IPS-20b (cell line): ENCODE measurements at regions not wholly inside any gene's neighbourhood (a gene's known extent, or its start where the extent isn't known, plus 50 kb on each side); places are given as distances from the start of the nearest gene placed in this dataset.

Experiments used
- H3K27ac ChIP-seq: one replicate; pipeline ENCODE4 v1.5.1; 2013; ENCODE audit warnings: low read length
- H3K27me3 ChIP-seq: 2 replicates; pipeline ENCODE4 v1.6.1; 2013; ENCODE audit warnings: mild to moderate bottlenecking, low read length, inconsistent platforms; ENCODE audit not compliant: insufficient read depth
- H3K36me3 ChIP-seq: 2 replicates; pipeline ENCODE4 v1.6.1; 2013; ENCODE audit warnings: low read depth, mild to moderate bottlenecking, inconsistent platforms, low read length, moderate library complexity; ENCODE audit not compliant: insufficient read depth
- H3K4me1 ChIP-seq: 2 replicates; pipeline ENCODE4 v1.6.1; 2013; ENCODE audit warnings: mild to moderate bottlenecking, control low read depth, inconsistent platforms, low read length, moderate library complexity; ENCODE audit not compliant: insufficient read depth
- H3K4me3 ChIP-seq: 2 replicates; pipeline ENCODE4 v1.5.1; 2013; ENCODE audit warnings: mild to moderate bottlenecking, low read length, inconsistent platforms
- H3K9ac ChIP-seq: 2 replicates; pipeline ENCODE4 v1.6.1; 2013; ENCODE audit warnings: low read depth, mild to moderate bottlenecking, inconsistent platforms, low read length, moderate library complexity
- H3K9me3 ChIP-seq: 2 replicates; pipeline ENCODE4 v1.6.1; 2013; ENCODE audit warnings: mild to moderate bottlenecking, low read depth, low read length, inconsistent platforms; ENCODE audit not compliant: insufficient read depth

- Histone ChIP-seq H3K27ac (no peak overlapping the region), H3K27me3 (no peaks in the 10 kb centered on the region), H3K4me3 (no peak overlapping the region)
These were observed 152.3 kb downstream of the PHETA1 start for GRCh38 chr12:111216387-111217159.

GRCh38 chr12:111215881-111216280 lies 153.0 kb downstream of the PHETA1 start:
- Histone ChIP-seq H3K27ac (no peak overlapping the region), H3K4me1 (no peaks in the 10 kb centered on the region; the same call in 1 of the 2 replicates), H3K36me3 (no peaks in the 10 kb centered on the region), H3K4me3 (no peak overlapping the region), H3K27me3 (no peaks in the 10 kb centered on the region), H3K9ac (no peak overlapping the region), H3K9me3 (no peaks in the 10 kb centered on the region)

More at GRCh38 chr12:111216387-111217159, 152.3 kb downstream of the PHETA1 start:
- no peaks in the 10 kb centered on the region for H3K36me3 ChIP-seq
- H3K9me3 ChIP-seq, result no peaks in the 10 kb centered on the region
- H3K4me1 ChIP-seq, result no peaks in the 10 kb centered on the region; the same call in 1 of the 2 replicates
- no peak overlapping the region for H3K9ac ChIP-seq

GRCh38 chr12:111214401-111214800 lies 154.5 kb downstream of the PHETA1 start:
- Histone ChIP-seq H3K9ac (no peak overlapping the region), H3K36me3 (no peaks in the 10 kb centered on the region), H3K4me3 (no peak overlapping the region), H3K4me1 (no peaks in the 10 kb centered on the region; the same call in 1 of the 2 replicates), H3K27ac (no peak overlapping the region), H3K9me3 (no peaks in the 10 kb centered on the region), H3K27me3 (no peaks in the 10 kb centered on the region)

- Histone ChIP-seq H3K9ac (no peak overlapping the region), H3K4me1 (no peaks in the 10 kb centered on the region; the same call in 1 of the 2 replicates), H3K27ac (no peak overlapping the region), H3K27me3 (no peaks in the 10 kb centered on the region), H3K9me3 (no peaks in the 10 kb centered on the region), H3K4me3 (no peak overlapping the region), H3K36me3 (no peaks in the 10 kb centered on the region)
These were observed 155.3 kb downstream of the PHETA1 start for GRCh38 chr12:111213561-111213960.

- H3K4me1 ChIP-seq, result no peaks in the 10 kb centered on the region; the same call in 1 of the 2 replicates
- H3K27ac ChIP-seq, result no peak overlapping the region
- H3K36me3 ChIP-seq, result no peaks in the 10 kb centered on the region
- H3K27me3 ChIP-seq, result no peaks in the 10 kb centered on the region
- no peak overlapping the region for H3K9ac ChIP-seq
- no peak overlapping the region for H3K4me3 ChIP-seq
- no peaks in the 10 kb centered on the region for H3K9me3 ChIP-seq
These were observed 156.0 kb downstream of the PHETA1 start for GRCh38 chr12:111212814-111213456.

- no peak overlapping the region for H3K4me3 ChIP-seq
- no peaks in the 10 kb centered on the region; the same call in 1 of the 2 replicates for H3K4me1 ChIP-seq
- no peak overlapping the region for H3K27ac ChIP-seq
- H3K27me3 ChIP-seq, result no peaks in the 10 kb centered on the region
- no peaks in the 10 kb centered on the region for H3K9me3 ChIP-seq
- H3K9ac ChIP-seq, result no peak overlapping the region
- no peaks in the 10 kb centered on the region for H3K36me3 ChIP-seq
These were observed 156.8 kb downstream of the PHETA1 start for GRCh38 chr12:111211910-111212757.

- H3K4me3 ChIP-seq, result no peak overlapping the region
- H3K27ac ChIP-seq, result no peak overlapping the region
- H3K9ac ChIP-seq, result no peak overlapping the region
- H3K4me1 ChIP-seq, result no peaks in the 10 kb centered on the region; the same call in 1 of the 2 replicates
- no peaks in the 10 kb centered on the region for H3K27me3 ChIP-seq
- no peaks in the 10 kb centered on the region for H3K36me3 ChIP-seq
- H3K9me3 ChIP-seq, result no peaks in the 10 kb centered on the region
These were observed 159.1 kb downstream of the PHETA1 start for GRCh38 chr12:111209811-111210210.

- Histone ChIP-seq H3K27me3 (no peaks in the 10 kb centered on the region), H3K27ac (no peak overlapping the region), H3K36me3 (no peaks in the 10 kb centered on the region)
These were observed 161.1 kb downstream of the PHETA1 start for GRCh38 chr12:111207761-111208160.

GRCh38 chr12:111204788-111205241 lies 164.1 kb downstream of the PHETA1 start:
- no peak overlapping the region for H3K4me3 ChIP-seq
- peaks cover 6% of the 10 kb centered on the region; the same call in 1 of the 2 replicates for H3K4me1 ChIP-seq
- H3K9ac ChIP-seq, result no peak overlapping the region
- no peaks in the 10 kb centered on the region for H3K9me3 ChIP-seq
- no peaks in the 10 kb centered on the region for H3K27me3 ChIP-seq
- H3K36me3 ChIP-seq, result no peaks in the 10 kb centered on the region
- H3K27ac ChIP-seq, result no peak overlapping the region

More at GRCh38 chr12:111207761-111208160, 161.1 kb downstream of the PHETA1 start:
- H3K9ac ChIP-seq, result no peak overlapping the region
- H3K4me3 ChIP-seq, result no peak overlapping the region
- no peaks in the 10 kb centered on the region for H3K4me1 ChIP-seq
- H3K9me3 ChIP-seq, result no peaks in the 10 kb centered on the region

- Histone ChIP-seq H3K9me3 (no peaks in the 10 kb centered on the region), H3K36me3 (no peaks in the 10 kb centered on the region), H3K9ac (no peak overlapping the region), H3K4me3 (no peak overlapping the region), H3K27me3 (no peaks in the 10 kb centered on the region), H3K27ac (no peak overlapping the region), H3K4me1 (peaks cover 6% of the 10 kb centered on the region; the same call in 1 of the 2 replicates)
These were observed 164.9 kb downstream of the PHETA1 start for GRCh38 chr12:111203969-111204368.

GRCh38 chr12:111203446-111203845 lies 165.4 kb downstream of the PHETA1 start:
- Histone ChIP-seq H3K9ac (no peak overlapping the region), H3K27ac (no peak overlapping the region), H3K4me1 (peaks cover 6% of the 10 kb centered on the region; the same call in 1 of the 2 replicates), H3K36me3 (no peaks in the 10 kb centered on the region), H3K4me3 (no peak overlapping the region), H3K9me3 (no peaks in the 10 kb centered on the region), H3K27me3 (no peaks in the 10 kb centered on the region)
